ENCODE measurements at regions not wholly inside any gene's neighbourhood (a gene's known extent, or its start where the extent isn't known, plus 50 kb on each side); places are given as distances from the start of the nearest gene placed in this dataset.

DNA sequence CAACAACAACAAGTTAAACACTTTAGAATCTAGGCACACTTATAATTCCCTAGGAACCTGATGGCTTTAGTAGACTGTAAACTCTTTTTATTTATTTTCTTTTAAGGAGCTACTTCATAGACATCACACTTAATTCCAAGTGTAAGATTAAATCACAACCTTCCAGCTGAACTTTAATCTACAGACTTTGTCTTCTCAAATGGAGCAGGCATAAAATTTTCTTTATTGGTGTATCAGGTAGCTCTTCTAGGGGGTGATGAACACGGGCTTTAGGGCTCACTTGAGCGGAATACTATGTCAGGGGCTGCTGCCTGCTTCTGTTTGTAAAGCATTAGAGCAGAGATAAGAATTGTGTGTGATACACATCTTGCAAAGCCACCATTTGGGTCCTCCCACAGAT is 525.8 kb upstream of the FAT3 start:
- H3K36me3 ChIP-seq, result no peaks in the 10 kb centered on the region
- H3K4me1 ChIP-seq, result no peaks in the 10 kb centered on the region
- no peaks in the 10 kb centered on the region for H3K27me3 ChIP-seq
- H3K4me3 ChIP-seq, result no peak overlapping the region
- H3K9me3 ChIP-seq, result no peaks in the 10 kb centered on the region
- ATAC-seq, result no peak
- H3K27ac ChIP-seq, result no peak overlapping the region
- no peak for TF ChIP-seq POLR2AphosphoS5 (IDR thresholded peaks at IDR 0.05)
- no peak for TF ChIP-seq POLR2A (IDR thresholded peaks at IDR 0.05)
- TF ChIP-seq, protein P1, sequence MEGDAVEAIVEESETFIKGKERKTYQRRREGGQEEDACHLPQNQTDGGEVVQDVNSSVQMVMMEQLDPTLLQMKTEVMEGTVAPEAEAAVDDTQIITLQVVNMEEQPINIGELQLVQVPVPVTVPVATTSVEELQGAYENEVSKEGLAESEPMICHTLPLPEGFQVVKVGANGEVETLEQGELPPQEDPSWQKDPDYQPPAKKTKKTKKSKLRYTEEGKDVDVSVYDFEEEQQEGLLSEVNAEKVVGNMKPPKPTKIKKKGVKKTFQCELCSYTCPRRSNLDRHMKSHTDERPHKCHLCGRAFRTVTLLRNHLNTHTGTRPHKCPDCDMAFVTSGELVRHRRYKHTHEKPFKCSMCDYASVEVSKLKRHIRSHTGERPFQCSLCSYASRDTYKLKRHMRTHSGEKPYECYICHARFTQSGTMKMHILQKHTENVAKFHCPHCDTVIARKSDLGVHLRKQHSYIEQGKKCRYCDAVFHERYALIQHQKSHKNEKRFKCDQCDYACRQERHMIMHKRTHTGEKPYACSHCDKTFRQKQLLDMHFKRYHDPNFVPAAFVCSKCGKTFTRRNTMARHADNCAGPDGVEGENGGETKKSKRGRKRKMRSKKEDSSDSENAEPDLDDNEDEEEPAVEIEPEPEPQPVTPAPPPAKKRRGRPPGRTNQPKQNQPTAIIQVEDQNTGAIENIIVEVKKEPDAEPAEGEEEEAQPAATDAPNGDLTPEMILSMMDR (IDR thresholded peaks at IDR 0.05), result no peak
- TF ChIP-seq EP300 (IDR thresholded peaks at IDR 0.05), result no peak
- 63% methylated on average over 2 of the region's 2 CpGs; no CpG with 5 or more reads in 1 of the 2 donors for WGBS, 2 donors (ENCODE audit: low coverage in 1 of 2)

- WGBS, 2 donors (ENCODE audit: low coverage in 1 of 2), result 83 to 89% methylated on average over 1 of the region's 1 CpG
Observed at GRCh38 chr11:91694331-91694730, 530.3 kb upstream of the FAT3 start.

DNA sequence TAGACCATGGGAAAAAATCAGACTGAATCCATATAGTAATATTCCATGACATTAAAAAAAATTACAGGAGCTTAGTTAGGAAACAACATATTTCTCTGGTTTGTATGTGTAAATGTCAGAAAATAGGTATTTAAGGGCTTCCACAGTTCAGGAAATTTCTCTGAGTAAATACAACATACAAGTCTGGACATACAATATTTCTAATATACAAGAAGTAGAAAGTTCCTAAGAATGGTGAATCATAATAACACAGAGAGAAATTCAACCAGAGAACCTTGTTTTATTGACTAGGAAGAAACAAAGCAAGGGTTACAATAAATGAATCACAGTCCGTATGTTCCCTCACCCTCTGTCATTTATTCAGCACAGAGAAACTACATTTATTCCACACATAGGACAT is 532.7 kb upstream of the FAT3 start:
- Histone ChIP-seq H3K9me3 (no peaks in the 10 kb centered on the region), H3K4me3 (no peak overlapping the region), H3K27me3 (no peaks in the 10 kb centered on the region), H3K4me1 (no peaks in the 10 kb centered on the region), H3K27ac (no peak overlapping the region), H3K36me3 (no peaks in the 10 kb centered on the region)
- TF ChIP-seq POLR2A (IDR thresholded peaks at IDR 0.05), result no peak
- TF ChIP-seq EP300 (IDR thresholded peaks at IDR 0.05), result no peak
- TF ChIP-seq, protein P1 (IDR thresholded peaks at IDR 0.05), result no peak
- TF ChIP-seq POLR2AphosphoS5 (IDR thresholded peaks at IDR 0.05), result no peak
- no peak for ATAC-seq
- 69 to 86% methylated on average over 1 of the region's 1 CpG for WGBS, 2 donors (ENCODE audit: low coverage in 1 of 2)

More at GRCh38 chr11:91694331-91694730, 530.3 kb upstream of the FAT3 start:
- ATAC-seq, result no peak
- H3K36me3 ChIP-seq, result no peaks in the 10 kb centered on the region
- no peaks in the 10 kb centered on the region for H3K4me1 ChIP-seq
- no peak for TF ChIP-seq EP300 (IDR thresholded peaks at IDR 0.05)
- no peak for TF ChIP-seq POLR2AphosphoS5 (IDR thresholded peaks at IDR 0.05)
- TF ChIP-seq POLR2A (IDR thresholded peaks at IDR 0.05), result no peak
- TF ChIP-seq, protein P1 (IDR thresholded peaks at IDR 0.05), result no peak
- H3K27me3 ChIP-seq, result no peaks in the 10 kb centered on the region
- H3K4me3 ChIP-seq, result no peak overlapping the region
- H3K9me3 ChIP-seq, result no peaks in the 10 kb centered on the region
- no peak overlapping the region for H3K27ac ChIP-seq

DNA sequence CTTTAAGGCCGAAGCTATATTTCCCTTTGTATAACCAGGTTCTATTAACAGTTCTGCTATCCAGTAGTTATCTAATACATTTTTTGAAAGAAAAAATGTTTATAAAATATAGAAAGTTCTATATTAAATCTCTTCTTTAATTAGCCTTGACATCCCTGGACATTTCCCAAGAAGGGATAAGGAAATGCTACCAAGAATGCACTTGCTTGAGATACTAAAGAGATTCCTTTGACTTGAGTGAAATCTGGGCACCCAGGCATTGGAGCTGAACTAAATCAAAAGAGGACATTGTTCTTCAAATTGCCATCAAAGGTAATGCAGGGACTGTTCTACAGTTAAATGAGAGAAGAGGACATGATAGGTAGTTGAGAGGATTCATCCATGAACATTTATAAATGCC is 535.9 kb upstream of the FAT3 start:
- no peak for TF ChIP-seq EP300 (IDR thresholded peaks at IDR 0.05)
- TF ChIP-seq, protein P1 (IDR thresholded peaks at IDR 0.05), result no peak
- TF ChIP-seq POLR2A (IDR thresholded peaks at IDR 0.05), result no peak
- H3K27ac ChIP-seq, result no peak overlapping the region
- ATAC-seq, result no peak
- H3K9me3 ChIP-seq, result no peaks in the 10 kb centered on the region
- no peaks in the 10 kb centered on the region for H3K4me1 ChIP-seq
- WGBS, 2 donors (ENCODE audit: low coverage in 1 of 2), result 76% methylated on average over 1 of the region's 1 CpG
- no peak overlapping the region for H3K4me3 ChIP-seq
- H3K27me3 ChIP-seq, result no peaks in the 10 kb centered on the region
- no peaks in the 10 kb centered on the region for H3K36me3 ChIP-seq

DNA sequence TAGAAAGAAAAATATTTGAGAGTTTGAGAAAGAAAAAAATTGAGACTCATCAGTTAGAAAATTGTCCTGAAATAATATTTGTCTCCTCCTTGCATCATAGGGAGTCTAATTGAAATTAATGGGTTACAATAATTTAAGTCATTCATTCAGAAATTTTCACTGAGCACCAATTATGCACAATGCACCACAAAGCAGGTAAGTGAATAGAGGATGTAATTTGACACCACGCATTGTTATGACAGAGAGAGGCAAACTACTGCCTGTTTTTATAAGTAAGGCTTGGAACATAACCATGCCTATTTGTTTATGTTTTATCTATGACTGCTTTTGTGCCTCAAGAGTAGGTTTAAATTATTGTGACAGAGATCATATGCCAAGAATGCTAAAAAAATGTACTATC is 537.9 kb upstream of the FAT3 start:
- ATAC-seq, result no peak
- 64 to 100% methylated on average over 1 of the region's 1 CpG for WGBS, 2 donors (ENCODE audit: low coverage in 1 of 2)

More for the DNA sequence above, 537.9 kb upstream of the FAT3 start:
- Histone ChIP-seq H3K9me3 (no peaks in the 10 kb centered on the region), H3K36me3 (no peaks in the 10 kb centered on the region), H3K4me3 (no peak overlapping the region), H3K4me1 (no peaks in the 10 kb centered on the region), H3K27me3 (no peaks in the 10 kb centered on the region), H3K27ac (no peak overlapping the region)
- TF ChIP-seq EP300 (IDR thresholded peaks at IDR 0.05) (no peak), POLR2A (IDR thresholded peaks at IDR 0.05) (no peak), POLR2AphosphoS5 (IDR thresholded peaks at IDR 0.05) (no peak)
- TF ChIP-seq, protein P1 (IDR thresholded peaks at IDR 0.05), result no peak
